A673 (cell line): ENCODE measurements at regions not wholly inside any gene's neighbourhood (a gene's known extent, or its start where the extent isn't known, plus 50 kb on each side); places are given as distances from the start of the nearest gene placed in this dataset.
"Not testable (repeated sequence)": the region's sequence is repeated elsewhere in the genome, so short reads cannot be mapped to it uniquely, and the experiment has no call there.

ENCODE experiments used
- BruUV-seq: library from RNA; stranded (reverse); fragments of 400-500 nt; replicated peaks from 2 replicates; lab custom pipeline; 2021; lab: Mats Ljungman, UMichigan
- CTCF ChIA-PET: fragments of 300-600 bp; sonication (Branson Sonifier 250); formaldehyde crosslinking; loops from one replicate; lab custom pipeline; 2022; ENCODE audit warnings: antibody characterized with exemption; lab: Charles Lee
- POLR2A ChIA-PET: fragments of 300-600 bp; sonication (Branson Sonifier 250); formaldehyde crosslinking; loops from one replicate; lab custom pipeline; 2022; ENCODE audit warnings: antibody characterized with exemption; ENCODE audit not compliant: low non-redundant PET; lab: Charles Lee
- DNase-seq: peaks from one replicate; pipeline ENCODE4 v3.0.0-alpha.2; 2015; ENCODE audit warnings: low spot score
- H3K27ac ChIP-seq: fragments of 200-600 bp; sonication (generic); 2 replicates; pipeline ENCODE4 v1.5.1; 2016; ENCODE audit warnings: mixed run types, low read depth, mild to moderate bottlenecking, mixed read lengths, antibody characterized with exemption, low read length; ENCODE audit not compliant: poor library complexity, severe bottlenecking
- H3K27me3 ChIP-seq: fragments of 200-600 bp; sonication (generic); replicated peaks from 2 replicates; pipeline ENCODE4 v1.6.1; 2017; ENCODE audit warnings: mixed run types, low read depth, mild to moderate bottlenecking, mixed read lengths, antibody characterized with exemption, low read length; ENCODE audit not compliant: insufficient read depth, poor library complexity
- H3K36me3 ChIP-seq: fragments of 200-600 bp; sonication (generic); 2 replicates; pipeline ENCODE4 v1.6.1; 2016; ENCODE audit warnings: mixed run types, mild to moderate bottlenecking, mixed read lengths, antibody characterized with exemption, low read length; ENCODE audit not compliant: insufficient read depth, poor library complexity, severe bottlenecking
- H3K4me1 ChIP-seq: fragments of 200-600 bp; sonication (generic); 2 replicates; pipeline ENCODE4 v1.6.1; 2017; ENCODE audit warnings: mixed run types, mild to moderate bottlenecking, mixed read lengths, antibody characterized with exemption, low read length; ENCODE audit not compliant: insufficient read depth, poor library complexity, severe bottlenecking
- H3K4me3 ChIP-seq: fragments of 200-600 bp; sonication (generic); 2 replicates; pipeline ENCODE4 v1.5.1; 2016; ENCODE audit warnings: low read depth, mixed run types, mild to moderate bottlenecking, mixed read lengths, low read length; ENCODE audit not compliant: poor library complexity, severe bottlenecking
- H3K9me3 ChIP-seq: fragments of 200-600 bp; sonication (generic); 2 replicates; pipeline ENCODE4 v1.6.1; 2016; ENCODE audit warnings: mixed run types, low read depth, mild to moderate bottlenecking, mixed read lengths, antibody characterized with exemption, low read length; ENCODE audit not compliant: poor library complexity, severe bottlenecking
- CTCF ChIP-seq: fragments of 300-800, 200-600 bp; sonication (generic); conservative IDR thresholded peaks from 2 replicates; pipeline ENCODE4 v1.5.1; 2017; ENCODE audit warnings: low read depth, mild to moderate bottlenecking, antibody characterized with exemption, low read length, moderate library complexity, mixed read lengths
- intact Hi-C: fragments of 100-400 bp; cut with micrococcal nuclease; formaldehyde crosslinking; loops from one replicate; pipeline ENCODE4 v1.10.0; 2022; ENCODE audit not compliant: unreplicated experiment

- TF ChIP-seq CTCF = peak; percentile 51
- H3K27me3 ChIP-seq, H3K36me3 ChIP-seq, CTCF ChIA-PET, H3K27ac ChIP-seq, BruUV-seq, intact Hi-C loops, H3K4me1 ChIP-seq, H3K9me3 ChIP-seq, POLR2A ChIA-PET: not testable (repeated sequence)
- peak; percentile 52 for DNase-seq
- peak overlapping the region; percentile 34 for H3K4me3 ChIP-seq
These were observed 56.3 kb upstream of the KRTAP5-11 start for GRCh38 chr11:71638801-71639519.

- peak overlapping the region; percentile 34 for H3K4me3 ChIP-seq
- H3K36me3 ChIP-seq, H3K27me3 ChIP-seq, H3K27ac ChIP-seq, POLR2A ChIA-PET, H3K4me1 ChIP-seq, H3K9me3 ChIP-seq, intact Hi-C loops, CTCF ChIA-PET, BruUV-seq: not testable (repeated sequence)
- peak; percentile 30 for DNase-seq
These were observed 56.8 kb upstream of the KRTAP5-11 start for GRCh38 chr11:71639520-71639849.

- intact Hi-C loops, H3K9me3 ChIP-seq, H3K27ac ChIP-seq, BruUV-seq, POLR2A ChIA-PET, H3K27me3 ChIP-seq, DNase-seq, CTCF ChIA-PET, H3K36me3 ChIP-seq, H3K4me1 ChIP-seq: not testable (repeated sequence)
- peak overlapping the region; percentile 34 for H3K4me3 ChIP-seq
These were observed 57.2 kb upstream of the KRTAP5-11 start for GRCh38 chr11:71639916-71640315.

GRCh38 chr11:71647078-71647477 lies 64.4 kb upstream of the KRTAP5-11 start:
- H3K36me3 ChIP-seq, H3K9me3 ChIP-seq, DNase-seq, H3K4me1 ChIP-seq, H3K4me3 ChIP-seq, H3K27ac ChIP-seq, BruUV-seq, POLR2A ChIA-PET, intact Hi-C loops, CTCF ChIA-PET, H3K27me3 ChIP-seq: not testable (repeated sequence)

GRCh38 chr11:71652998-71653397 lies 70.3 kb upstream of the KRTAP5-11 start:
- H3K27ac ChIP-seq, intact Hi-C loops, H3K9me3 ChIP-seq, BruUV-seq, H3K4me1 ChIP-seq, POLR2A ChIA-PET, H3K36me3 ChIP-seq, DNase-seq, H3K27me3 ChIP-seq, CTCF ChIA-PET, H3K4me3 ChIP-seq: not testable (repeated sequence)

- DNase-seq, H3K9me3 ChIP-seq, H3K27me3 ChIP-seq, H3K36me3 ChIP-seq, intact Hi-C loops, POLR2A ChIA-PET, BruUV-seq, H3K4me1 ChIP-seq, H3K4me3 ChIP-seq, CTCF ChIA-PET, H3K27ac ChIP-seq: not testable (repeated sequence)
These were observed 71.7 kb upstream of the KRTAP5-11 start for GRCh38 chr11:71654423-71654822.

GRCh38 chr11:71655041-71655440 lies 72.4 kb upstream of the KRTAP5-11 start:
- DNase-seq, intact Hi-C loops, H3K27me3 ChIP-seq, POLR2A ChIA-PET, H3K36me3 ChIP-seq, H3K27ac ChIP-seq, H3K4me3 ChIP-seq, H3K9me3 ChIP-seq, H3K4me1 ChIP-seq, CTCF ChIA-PET, BruUV-seq: not testable (repeated sequence)
